HG03460 (cell line): ENCODE measurements at regions not wholly inside any gene's neighbourhood (a gene's known extent, or its start where the extent isn't known, plus 50 kb on each side); places are given as distances from the start of the nearest gene placed in this dataset.

Source experiments
- ATAC-seq: cut with Tn5 transposase; IDR thresholded peaks from one replicate; pipeline ENCODE4 v1.9.1; 2021; ENCODE audit not compliant: unreplicated experiment

DNA sequence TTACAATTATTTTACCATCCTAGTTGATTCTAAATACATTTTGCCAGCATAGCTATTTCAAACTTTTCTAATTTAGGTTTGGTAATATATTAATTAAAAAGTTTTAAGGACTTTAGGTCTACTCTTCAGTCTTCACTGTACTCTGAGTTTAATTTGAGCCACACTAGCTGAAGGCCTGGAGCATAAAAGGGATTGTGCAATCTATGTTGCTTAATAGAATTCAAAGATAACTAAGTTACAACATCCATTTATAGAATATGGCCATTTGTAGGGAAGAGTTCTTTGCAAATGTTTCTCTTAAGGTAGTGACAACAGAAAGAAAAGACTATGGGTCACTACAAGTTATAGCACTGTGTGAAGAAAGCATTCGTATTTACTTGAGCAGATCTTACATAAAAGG lies 702.2 kb upstream of the NRXN1 start:
- ATAC-seq: no peak

DNA sequence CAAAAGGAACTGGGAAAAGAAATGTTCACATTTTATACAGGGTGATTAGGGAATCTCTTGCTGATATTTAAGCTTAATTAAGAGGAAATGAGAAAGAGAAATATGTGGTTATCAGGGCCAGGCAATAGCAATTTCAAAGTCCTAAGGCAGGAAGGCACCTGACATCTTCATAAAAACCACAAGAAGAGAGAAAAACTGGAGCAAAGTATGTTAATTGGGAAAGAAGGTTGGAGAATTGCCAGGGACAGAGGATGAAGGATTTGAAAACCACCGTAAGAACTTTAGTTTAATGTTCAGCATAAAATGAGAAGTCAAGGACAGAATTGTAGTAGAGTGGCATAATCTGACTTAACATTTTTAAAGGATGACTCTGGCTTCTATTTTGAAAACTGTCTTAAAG lies 691.8 kb upstream of the NRXN1 start:
- no peak for ATAC-seq

GRCh38 chr2:51722311-51722710 lies 690.4 kb upstream of the NRXN1 start:
- no peak for ATAC-seq

- no peak for ATAC-seq
Measured at GRCh38 chr2:51720826-51721225, 688.9 kb upstream of the NRXN1 start.

DNA sequence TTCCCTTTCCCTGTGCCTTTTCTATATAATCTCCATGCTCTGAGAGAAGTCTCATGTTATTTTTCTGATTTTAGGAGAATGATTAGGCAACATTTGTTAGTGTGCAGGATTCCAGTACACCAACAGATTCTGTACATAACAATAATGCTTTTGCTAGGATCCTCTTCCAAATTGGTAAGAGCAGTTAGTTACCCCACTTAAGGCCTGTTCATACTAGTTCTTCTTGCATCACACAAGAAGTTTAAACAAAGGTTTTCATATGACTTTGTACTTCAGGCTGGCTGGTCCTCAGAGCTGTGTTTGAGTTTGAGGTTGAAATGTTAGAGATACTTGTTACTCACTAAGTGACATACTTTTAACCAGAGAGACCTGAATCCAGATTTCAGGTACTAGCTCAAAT lies 686.9 kb upstream of the NRXN1 start:
- ATAC-seq: no peak

GRCh38 chr2:51717312-51717711 lies 685.4 kb upstream of the NRXN1 start:
- no peak for ATAC-seq

GRCh38 chr2:51711766-51712165 lies 679.8 kb upstream of the NRXN1 start:
- no peak for ATAC-seq

GRCh38 chr2:51710222-51710621 lies 678.3 kb upstream of the NRXN1 start:
- peak; percentile 56 for ATAC-seq

DNA sequence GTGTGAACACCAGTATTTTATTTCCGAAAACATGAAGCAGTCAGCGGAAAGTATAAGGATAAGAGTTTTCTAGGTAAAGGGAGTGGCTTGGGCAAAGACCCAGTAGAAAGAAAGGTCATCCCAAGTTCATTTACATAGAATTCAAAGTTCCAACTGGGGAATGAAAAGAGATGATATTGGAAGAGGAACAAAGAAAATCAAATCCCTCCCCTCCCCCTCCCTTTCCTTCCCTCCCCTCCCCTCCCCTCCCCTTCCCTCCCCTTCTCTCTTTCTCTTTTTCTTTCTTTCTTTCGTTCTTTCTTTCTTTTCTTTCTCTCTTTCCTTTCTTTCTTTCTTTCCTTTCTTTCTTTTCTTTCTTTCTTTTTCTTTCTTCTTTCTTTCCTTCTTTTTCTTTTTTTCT lies 675.7 kb upstream of the NRXN1 start:
- no peak for ATAC-seq

DNA sequence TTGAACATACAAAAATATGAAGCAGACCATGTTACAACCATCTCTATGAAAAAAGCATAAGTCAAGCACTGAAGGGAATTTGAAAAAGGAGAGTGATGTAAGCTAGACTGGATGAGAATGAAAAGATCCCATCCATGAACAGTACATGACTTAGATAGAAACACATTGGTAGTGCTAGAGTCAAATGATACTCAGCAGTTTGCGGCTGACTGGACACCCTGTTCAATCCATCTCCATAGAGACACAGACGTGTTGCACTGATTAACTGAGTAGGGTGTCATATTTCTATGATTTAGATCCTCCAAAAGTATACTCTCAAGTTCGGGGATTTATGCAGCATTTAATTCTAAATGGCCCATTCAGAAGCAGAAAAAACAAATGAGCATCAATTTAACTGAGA lies 674.3 kb upstream of the NRXN1 start:
- ATAC-seq: no peak

DNA sequence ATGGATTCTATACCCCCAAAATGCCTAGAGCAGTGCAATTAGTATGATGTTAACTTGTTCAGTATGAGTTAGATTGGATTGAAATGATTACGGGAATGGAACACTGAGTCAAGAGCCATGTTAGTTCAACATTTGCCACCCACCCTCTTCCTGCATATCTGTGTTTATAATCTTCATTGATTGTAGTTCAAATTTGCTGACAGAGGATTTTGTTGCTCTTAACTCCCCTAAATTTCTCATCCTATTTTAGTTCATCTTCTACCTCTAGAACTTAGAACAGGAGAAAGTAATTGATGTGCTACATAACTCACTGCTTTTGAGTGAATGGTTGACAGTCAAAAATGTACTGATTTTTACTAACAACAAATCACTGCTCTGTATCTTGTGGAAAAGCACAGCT lies 673.5 kb upstream of the NRXN1 start:
- no peak for ATAC-seq

GRCh38 chr2:51698021-51698420 lies 666.1 kb upstream of the NRXN1 start:
- ATAC-seq: no peak

GRCh38 chr2:51697095-51697494 lies 665.2 kb upstream of the NRXN1 start:
- ATAC-seq: no peak

GRCh38 chr2:51695531-51695930 lies 663.6 kb upstream of the NRXN1 start:
- ATAC-seq: no peak

- no peak for ATAC-seq
Measured at GRCh38 chr2:51693640-51694039, 661.7 kb upstream of the NRXN1 start.

DNA sequence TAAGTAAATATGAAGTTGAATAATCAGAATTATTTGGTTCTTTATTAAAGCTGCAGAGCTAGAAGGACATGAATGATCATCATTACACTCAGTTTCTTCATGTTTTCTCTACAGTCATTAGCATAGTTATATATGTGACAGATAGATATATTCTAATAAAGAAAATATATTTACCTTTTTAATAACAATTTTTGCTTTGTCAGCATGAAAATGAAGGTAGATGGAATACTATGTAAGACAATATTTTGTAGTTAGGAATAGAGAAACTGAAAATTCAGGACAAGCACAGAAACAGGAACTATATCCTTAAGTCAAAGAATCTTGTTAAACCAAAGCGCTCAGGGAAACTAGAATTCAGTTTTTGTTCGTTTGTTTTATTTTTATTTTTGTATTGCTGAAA lies 649.9 kb upstream of the NRXN1 start:
- ATAC-seq: no peak

GRCh38 chr2:51673628-51674027 lies 641.7 kb upstream of the NRXN1 start:
- no peak for ATAC-seq

- ATAC-seq: no peak
Measured at GRCh38 chr2:51667679-51668078, 635.7 kb upstream of the NRXN1 start.

GRCh38 chr2:51662187-51662586 lies 630.3 kb upstream of the NRXN1 start:
- ATAC-seq: no peak

- ATAC-seq: no peak
Measured at GRCh38 chr2:51657849-51658248, 625.9 kb upstream of the NRXN1 start.

GRCh38 chr2:51650769-51651168 lies 618.8 kb upstream of the NRXN1 start:
- peak; percentile 93 for ATAC-seq

- no peak for ATAC-seq
Measured at GRCh38 chr2:51649366-51649765, 617.4 kb upstream of the NRXN1 start.

- no peak for ATAC-seq
Measured at GRCh38 chr2:51638811-51639210, 606.9 kb upstream of the NRXN1 start.

DNA sequence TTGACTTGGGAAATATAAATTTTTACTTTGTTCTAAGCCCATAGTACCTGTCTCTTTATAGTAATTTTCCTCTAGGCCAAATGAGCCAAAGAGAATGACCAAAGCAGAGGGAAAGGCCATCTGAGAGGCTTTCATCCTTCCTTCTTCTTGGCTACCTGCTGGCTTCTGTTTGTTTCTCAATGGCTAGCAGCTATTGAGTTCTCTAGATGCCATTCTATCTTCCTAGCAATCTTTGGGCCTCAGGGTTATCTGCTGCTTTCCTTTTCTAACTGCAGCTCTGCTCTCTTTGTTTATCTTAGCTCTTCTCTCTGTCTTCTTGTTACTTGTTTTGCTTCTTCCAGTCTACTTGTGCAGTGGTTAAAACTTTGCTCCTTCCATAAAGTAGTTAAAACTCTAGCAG lies 601.1 kb upstream of the NRXN1 start:
- ATAC-seq: no peak
